Neural cell (in vitro differentiated cells): ENCODE measurements at regions not wholly inside any gene's neighbourhood (a gene's known extent, or its start where the extent isn't known, plus 50 kb on each side); places are given as distances from the start of the nearest gene placed in this dataset.

Source experiments
- CTCF ChIP-seq: fragments of 450-650 bp; IDR thresholded peaks from 2 replicates; pipeline ENCODE4 v1.5.1; 2014; ENCODE audit warnings: antibody characterized with exemption, mild to moderate bottlenecking, moderate library complexity; ENCODE audit not compliant: poor library complexity, severe bottlenecking
- EZH2 ChIP-seq: fragments of 200-600, 300-800 bp; shearing (Covaris generic), sonication (generic); IDR thresholded peaks from 2 replicates; pipeline ENCODE4 v1.6.1; 2014; ENCODE audit warnings: antibody characterized with exemption, low read length, borderline replicate concordance, mild to moderate bottlenecking; ENCODE audit not compliant: insufficient read depth, poor library complexity, severe bottlenecking
- POLR2AphosphoS5 ChIP-seq: IDR thresholded peaks from 2 replicates; pipeline ENCODE4 v1.6.1; 2012
- TAF1 ChIP-seq: IDR thresholded peaks from 2 replicates; pipeline ENCODE4 v1.6.1; 2012; ENCODE audit warnings: low read depth
- TF ChIP-seq, protein P1 (sequence below): IDR thresholded peaks from 2 replicates; pipeline ENCODE4 v1.6.1; 2012; ENCODE audit warnings: borderline replicate concordance

- TF ChIP-seq CTCF (no peak), TAF1 (no peak), EZH2 (no peak), POLR2AphosphoS5 (no peak)
- TF ChIP-seq, protein P1, sequence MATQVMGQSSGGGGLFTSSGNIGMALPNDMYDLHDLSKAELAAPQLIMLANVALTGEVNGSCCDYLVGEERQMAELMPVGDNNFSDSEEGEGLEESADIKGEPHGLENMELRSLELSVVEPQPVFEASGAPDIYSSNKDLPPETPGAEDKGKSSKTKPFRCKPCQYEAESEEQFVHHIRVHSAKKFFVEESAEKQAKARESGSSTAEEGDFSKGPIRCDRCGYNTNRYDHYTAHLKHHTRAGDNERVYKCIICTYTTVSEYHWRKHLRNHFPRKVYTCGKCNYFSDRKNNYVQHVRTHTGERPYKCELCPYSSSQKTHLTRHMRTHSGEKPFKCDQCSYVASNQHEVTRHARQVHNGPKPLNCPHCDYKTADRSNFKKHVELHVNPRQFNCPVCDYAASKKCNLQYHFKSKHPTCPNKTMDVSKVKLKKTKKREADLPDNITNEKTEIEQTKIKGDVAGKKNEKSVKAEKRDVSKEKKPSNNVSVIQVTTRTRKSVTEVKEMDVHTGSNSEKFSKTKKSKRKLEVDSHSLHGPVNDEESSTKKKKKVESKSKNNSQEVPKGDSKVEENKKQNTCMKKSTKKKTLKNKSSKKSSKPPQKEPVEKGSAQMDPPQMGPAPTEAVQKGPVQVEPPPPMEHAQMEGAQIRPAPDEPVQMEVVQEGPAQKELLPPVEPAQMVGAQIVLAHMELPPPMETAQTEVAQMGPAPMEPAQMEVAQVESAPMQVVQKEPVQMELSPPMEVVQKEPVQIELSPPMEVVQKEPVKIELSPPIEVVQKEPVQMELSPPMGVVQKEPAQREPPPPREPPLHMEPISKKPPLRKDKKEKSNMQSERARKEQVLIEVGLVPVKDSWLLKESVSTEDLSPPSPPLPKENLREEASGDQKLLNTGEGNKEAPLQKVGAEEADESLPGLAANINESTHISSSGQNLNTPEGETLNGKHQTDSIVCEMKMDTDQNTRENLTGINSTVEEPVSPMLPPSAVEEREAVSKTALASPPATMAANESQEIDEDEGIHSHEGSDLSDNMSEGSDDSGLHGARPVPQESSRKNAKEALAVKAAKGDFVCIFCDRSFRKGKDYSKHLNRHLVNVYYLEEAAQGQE, result no peak
Measured at GRCh38 chr16:8486985-8487384, 103.3 kb downstream of the TMEM114 start.
